Right atrium auricular region (tissue), 2 donors: ENCODE measurements at regions not wholly inside any gene's neighbourhood (a gene's known extent, or its start where the extent isn't known, plus 50 kb on each side); places are given as distances from the start of the nearest gene placed in this dataset.

Experiments used
- DNase-seq: peaks from one replicate; pipeline ENCODE4 v3.0.0-alpha.2; 2019; ENCODE audit warnings: low spot score
- H3K27ac ChIP-seq, 2 donors: fragments of 200-600 bp; sonication (generic); 1 replicate in 1 of 2; 2 replicates in 1 of 2; pipeline ENCODE4 v1.5.1; 2016 to 2019
- H3K27me3 ChIP-seq, 2 donors: fragments of 200-600 bp; sonication (generic); one replicate each; pipeline versions ENCODE4 v1.5.1 to v1.6.0; 2017 to 2019
- H3K36me3 ChIP-seq: fragments of 200-600 bp; sonication (generic); one replicate; pipeline ENCODE4 v1.5.1; 2016
- H3K4me1 ChIP-seq, 2 donors: fragments of 200-600 bp; sonication (generic); one replicate each; pipeline versions ENCODE4 v1.5.1 to v1.6.0; 2017 to 2019
- H3K4me3 ChIP-seq, 2 donors: fragments of 200-600 bp; sonication (generic); 1 replicate in 1 of 2; 2 replicates in 1 of 2; pipeline ENCODE4 v1.5.1; 2017 to 2019; ENCODE audit warnings: mild to moderate bottlenecking in 1 of 2, moderate library complexity in 1 of 2
- H3K9me3 ChIP-seq, 2 donors: fragments of 200-600 bp; sonication (generic); one replicate each; pipeline ENCODE4 v1.5.1; 2019
- CTCF ChIP-seq, 2 donors: fragments of 200-600 bp; sonication (generic); IDR thresholded peaks; one replicate each; pipeline ENCODE4 v1.5.1; 2019; ENCODE audit warnings: antibody characterized with exemption in 2 of 2

DNA sequence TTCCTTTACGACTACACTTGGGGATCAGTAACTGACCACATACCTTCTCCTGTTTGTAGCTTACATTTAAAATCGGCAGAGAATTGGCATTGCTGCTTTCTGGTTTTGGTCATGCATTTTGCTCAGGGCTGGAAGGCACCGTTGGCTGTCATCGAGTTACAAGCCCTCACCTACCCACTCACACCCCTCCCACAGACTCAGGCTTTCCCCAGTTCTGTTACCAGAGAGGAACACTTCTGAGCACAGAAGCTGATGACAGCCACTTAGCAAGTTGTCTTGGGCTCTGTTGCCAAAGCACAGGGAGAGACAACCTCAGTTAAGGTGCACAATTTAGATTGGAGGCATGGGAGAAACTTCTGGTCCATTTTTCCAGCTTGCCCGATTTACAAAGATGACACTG is 204.8 kb upstream of the TOPAZ1 start:
- Histone ChIP-seq H3K4me1 (no peaks in the 10 kb centered on the region), H3K27ac (no peak overlapping the region), H3K4me3 (no peak overlapping the region), H3K9me3 (no peaks in the 10 kb centered on the region), H3K36me3 (no peaks in the 10 kb centered on the region), H3K27me3 (no peaks in the 10 kb centered on the region)
- no peak for DNase-seq
- no peak for TF ChIP-seq CTCF (IDR thresholded peaks at IDR 0.05)

DNA sequence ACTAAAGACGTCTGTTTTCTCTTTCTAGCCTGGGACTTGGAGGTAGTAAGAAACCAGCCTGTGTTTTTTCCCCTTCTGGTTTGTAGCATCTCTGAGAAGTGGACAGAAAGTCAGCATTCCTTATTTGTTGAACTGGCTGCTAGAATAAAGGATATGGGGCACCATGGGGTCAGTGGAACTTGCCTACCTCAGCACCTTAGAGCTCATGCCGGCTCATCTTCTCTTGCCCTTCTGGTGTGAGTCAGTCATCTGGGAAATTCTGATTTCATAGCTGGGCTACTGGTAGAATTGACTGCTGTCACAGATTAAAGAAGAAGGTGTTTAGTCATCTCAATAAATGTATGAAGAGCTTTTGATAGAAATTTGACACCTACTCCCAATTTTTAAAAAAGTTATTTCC is 202.7 kb upstream of the TOPAZ1 start:
- no peak for DNase-seq
- Histone ChIP-seq H3K4me1 (no peaks in the 10 kb centered on the region), H3K9me3 (no peaks in the 10 kb centered on the region), H3K27me3 (no peaks in the 10 kb centered on the region), H3K36me3 (no peaks in the 10 kb centered on the region), H3K4me3 (no peak overlapping the region), H3K27ac (no peak overlapping the region)
- TF ChIP-seq CTCF (IDR thresholded peaks at IDR 0.05), result no peak

DNA sequence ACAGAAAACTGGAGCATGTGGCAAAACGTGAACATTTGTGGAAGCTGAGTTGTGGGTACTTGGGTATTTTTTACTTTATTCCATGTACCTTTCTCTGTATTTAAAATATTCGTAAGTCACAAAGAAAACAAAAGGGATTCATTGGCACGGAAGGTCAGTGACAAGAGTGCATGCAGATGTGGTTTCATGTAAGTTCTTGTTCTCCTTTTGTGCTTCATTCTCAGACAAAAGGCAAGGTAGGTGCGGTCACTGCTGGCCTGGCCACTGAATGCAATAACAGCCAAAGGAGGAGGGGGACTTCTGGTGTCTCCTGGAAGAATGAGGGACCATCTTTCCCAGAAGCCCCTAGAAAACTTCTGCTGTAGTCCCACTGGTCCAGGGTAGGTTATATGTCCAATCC is 200.0 kb upstream of the TOPAZ1 start:
- Histone ChIP-seq H3K27ac (no peak overlapping the region), H3K9me3 (no peaks in the 10 kb centered on the region), H3K4me3 (no peak overlapping the region), H3K27me3 (no peaks in the 10 kb centered on the region), H3K36me3 (no peaks in the 10 kb centered on the region), H3K4me1 (no peaks in the 10 kb centered on the region)
- no peak for DNase-seq
- no peak for TF ChIP-seq CTCF (IDR thresholded peaks at IDR 0.05)

DNA sequence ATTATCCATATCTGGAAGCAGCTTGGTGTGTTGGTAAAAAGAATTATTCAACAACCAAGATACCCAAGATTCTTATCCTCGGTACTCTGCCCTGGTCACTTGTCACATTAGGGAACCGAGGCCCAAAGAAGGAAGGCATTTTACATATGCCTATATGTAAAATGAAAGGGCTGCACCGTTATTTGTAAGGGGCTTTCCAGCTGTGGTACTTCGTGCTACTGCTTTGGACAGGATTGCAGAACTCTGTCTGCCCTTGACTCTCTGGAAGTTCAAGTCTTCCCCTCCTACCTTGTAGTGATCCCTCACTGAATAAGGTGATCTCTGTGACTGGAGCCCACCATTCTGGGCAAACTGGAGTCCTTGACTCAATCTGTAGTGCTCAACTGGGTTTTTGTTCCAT is 198.9 kb upstream of the TOPAZ1 start:
- DNase-seq, result no peak
- no peaks in the 10 kb centered on the region for H3K27me3 ChIP-seq
- H3K27ac ChIP-seq, result no peak overlapping the region
- H3K9me3 ChIP-seq, result no peaks in the 10 kb centered on the region
- H3K36me3 ChIP-seq, result no peaks in the 10 kb centered on the region
- H3K4me1 ChIP-seq, result no peaks in the 10 kb centered on the region
- TF ChIP-seq CTCF (IDR thresholded peaks at IDR 0.05), result no peak
- H3K4me3 ChIP-seq, result no peak overlapping the region

DNA sequence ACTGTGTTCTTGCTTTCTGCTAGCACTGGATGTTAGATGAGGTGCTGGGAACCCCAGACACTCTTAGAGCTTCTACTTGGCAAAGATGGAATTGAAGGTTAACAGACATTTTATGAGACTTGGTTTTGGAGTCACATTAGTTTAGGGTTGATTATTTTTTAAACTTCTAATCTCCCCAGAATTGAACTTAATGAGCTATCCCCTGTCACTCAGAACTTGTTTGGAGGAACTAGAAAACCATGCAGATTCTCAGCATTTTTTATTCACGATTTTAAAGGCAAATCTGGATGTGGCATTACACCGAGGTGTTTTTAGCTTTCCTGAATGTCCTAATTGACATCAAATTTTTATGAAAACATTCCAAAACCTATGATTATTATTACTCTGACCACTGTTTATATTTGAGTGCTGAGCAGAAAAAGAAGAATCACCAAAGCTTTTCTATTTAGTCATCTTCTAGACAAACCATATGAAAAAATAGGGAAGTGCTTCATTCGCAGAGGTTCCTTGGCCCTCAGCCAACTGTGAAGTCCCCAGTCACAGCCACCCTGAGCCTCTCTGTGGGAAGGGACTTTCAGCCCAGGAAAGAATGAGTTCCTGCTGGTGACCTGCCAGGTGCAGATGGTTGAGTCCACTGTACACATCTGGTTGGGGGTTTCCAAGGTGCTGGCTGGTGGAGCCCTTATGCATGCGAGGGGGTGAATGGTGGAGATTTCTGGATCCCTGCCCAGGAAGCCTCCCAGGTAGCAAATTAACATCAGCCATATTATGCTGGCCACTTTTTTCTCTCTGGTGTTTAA is 196.0 kb upstream of the TOPAZ1 start:
- DNase-seq, result peak; percentile 53
- Histone ChIP-seq H3K4me3 (no peak overlapping the region), H3K27me3 (no peaks in the 10 kb centered on the region), H3K27ac (no peak overlapping the region), H3K36me3 (no peaks in the 10 kb centered on the region), H3K9me3 (no peaks in the 10 kb centered on the region), H3K4me1 (no peaks in the 10 kb centered on the region)
- TF ChIP-seq CTCF (IDR thresholded peaks at IDR 0.05), result no peak

DNA sequence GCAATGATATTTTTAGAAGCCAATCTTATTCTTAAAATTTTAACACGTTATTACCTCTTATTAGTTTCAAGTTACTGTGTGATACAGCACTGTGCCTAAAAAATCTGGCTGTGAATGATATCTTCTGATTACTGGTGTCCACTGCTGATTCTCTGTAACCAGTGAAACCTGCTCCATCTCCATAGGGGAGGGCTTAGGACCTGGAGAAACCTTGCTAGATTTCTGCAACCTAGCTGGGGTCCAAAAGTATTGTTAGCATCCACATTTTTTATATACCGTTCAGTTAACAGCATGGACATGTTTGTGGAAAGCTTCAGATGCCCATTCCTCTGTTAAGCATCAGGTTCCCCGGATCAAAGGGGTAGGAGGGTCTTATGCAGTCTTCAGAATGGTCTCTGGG is 193.9 kb upstream of the TOPAZ1 start:
- peak; percentile 30 for DNase-seq
- TF ChIP-seq CTCF (IDR thresholded peaks at IDR 0.05), result no peak
- Histone ChIP-seq H3K27ac (no peak overlapping the region), H3K27me3 (no peaks in the 10 kb centered on the region), H3K4me1 (no peaks in the 10 kb centered on the region), H3K4me3 (no peak overlapping the region), H3K9me3 (no peaks in the 10 kb centered on the region), H3K36me3 (no peaks in the 10 kb centered on the region)
